GM10248 (cell line): ENCODE measurements at regions not wholly inside any gene's neighbourhood (a gene's known extent, or its start where the extent isn't known, plus 50 kb on each side); places are given as distances from the start of the nearest gene placed in this dataset.

Experiments
- CTCF ChIA-PET: fragments of 300-600 bp; sonication (Branson Sonifier 250); formaldehyde crosslinking; extraction: SDS; loops from one replicate; lab custom pipeline; 2021; ENCODE audit warnings: antibody characterized with exemption; lab: Yijun Ruan, JAX
- POLR2A ChIA-PET: fragments of 350-650 bp; sonication (Branson Sonifier 250); formaldehyde crosslinking; extraction: SDS; loops from one replicate; lab custom pipeline; 2020; ENCODE audit warnings: antibody characterized with exemption; lab: Yijun Ruan, JAX
- DNase-seq: peaks from one replicate; pipeline ENCODE4 v3.0.0; 2012; ENCODE audit errors: extremely low spot score
- TF ChIP-seq, protein P1 (sequence below): IDR thresholded peaks from 2 replicates; pipeline ENCODE4 v1.5.1; 2012; ENCODE audit warnings: mild to moderate bottlenecking, low read depth; ENCODE audit errors: extremely low read depth, missing control alignments, control extremely low read depth

DNA sequence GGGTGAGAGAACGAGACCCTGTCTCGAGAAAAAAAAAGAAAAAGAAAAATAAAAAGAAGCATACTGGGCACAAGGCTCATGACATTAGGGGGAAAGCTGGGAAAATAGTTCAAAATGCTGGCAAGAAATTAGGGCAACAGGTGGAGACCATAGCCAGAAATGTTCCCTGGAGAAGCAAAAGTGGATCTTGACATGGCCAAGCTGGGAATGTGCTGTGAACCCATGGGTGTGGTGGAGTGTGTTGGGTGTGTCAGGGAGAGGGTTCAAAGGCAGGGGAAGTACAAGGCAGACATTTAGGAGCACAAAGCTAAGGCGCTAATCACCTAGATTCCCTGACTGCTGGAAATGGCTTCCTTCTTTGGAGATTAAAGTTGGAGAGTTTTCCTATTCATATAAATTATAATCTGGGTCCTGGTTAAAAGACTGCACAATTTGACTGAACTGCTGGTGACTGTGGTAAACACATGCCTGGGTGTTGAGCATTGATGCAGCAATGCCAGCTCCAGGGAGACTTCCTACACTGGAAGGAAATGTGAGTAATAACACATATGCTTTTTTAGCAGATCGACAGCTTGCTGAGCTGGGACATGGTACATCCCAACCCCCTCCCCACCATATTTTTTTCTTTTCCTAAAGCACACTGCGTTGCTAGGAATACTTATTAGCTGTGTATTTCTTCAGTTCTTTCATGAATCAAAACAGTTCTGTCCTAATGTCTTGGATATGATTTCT lies 70.1 kb upstream of the ARHGAP21 start:
- POLR2A ChIA-PET = no interaction called here
- CTCF ChIA-PET = interaction anchor here (0.7 to 1.2 kb wide), 2 partner anchors 10 to 14 kb away, joined by 3 to 5 read pairs; no protein-coding TSS in a partner anchor
- DNase-seq = no peak
- TF ChIP-seq, protein P1, sequence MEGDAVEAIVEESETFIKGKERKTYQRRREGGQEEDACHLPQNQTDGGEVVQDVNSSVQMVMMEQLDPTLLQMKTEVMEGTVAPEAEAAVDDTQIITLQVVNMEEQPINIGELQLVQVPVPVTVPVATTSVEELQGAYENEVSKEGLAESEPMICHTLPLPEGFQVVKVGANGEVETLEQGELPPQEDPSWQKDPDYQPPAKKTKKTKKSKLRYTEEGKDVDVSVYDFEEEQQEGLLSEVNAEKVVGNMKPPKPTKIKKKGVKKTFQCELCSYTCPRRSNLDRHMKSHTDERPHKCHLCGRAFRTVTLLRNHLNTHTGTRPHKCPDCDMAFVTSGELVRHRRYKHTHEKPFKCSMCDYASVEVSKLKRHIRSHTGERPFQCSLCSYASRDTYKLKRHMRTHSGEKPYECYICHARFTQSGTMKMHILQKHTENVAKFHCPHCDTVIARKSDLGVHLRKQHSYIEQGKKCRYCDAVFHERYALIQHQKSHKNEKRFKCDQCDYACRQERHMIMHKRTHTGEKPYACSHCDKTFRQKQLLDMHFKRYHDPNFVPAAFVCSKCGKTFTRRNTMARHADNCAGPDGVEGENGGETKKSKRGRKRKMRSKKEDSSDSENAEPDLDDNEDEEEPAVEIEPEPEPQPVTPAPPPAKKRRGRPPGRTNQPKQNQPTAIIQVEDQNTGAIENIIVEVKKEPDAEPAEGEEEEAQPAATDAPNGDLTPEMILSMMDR = no peak

DNA sequence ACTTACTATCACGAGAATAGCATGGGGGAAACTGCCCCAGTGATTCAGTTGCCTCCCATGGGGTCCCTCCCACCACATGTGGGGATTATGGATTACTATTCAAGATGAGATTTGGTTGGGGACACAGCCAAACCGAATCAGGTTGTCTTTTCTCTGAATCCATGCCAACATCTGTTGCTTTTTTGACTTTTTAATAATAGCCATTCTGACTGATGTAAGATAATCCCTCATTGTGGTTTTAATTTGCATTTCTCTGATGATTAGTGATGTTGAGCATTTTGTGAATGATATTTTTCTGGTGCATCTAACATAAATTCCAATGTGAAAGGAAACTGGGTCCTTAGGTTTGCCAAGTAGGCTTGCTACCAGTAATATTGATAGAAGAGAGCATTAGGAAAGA lies 69.0 kb upstream of the ARHGAP21 start:
- no peak for DNase-seq
- CTCF ChIA-PET = no interaction called here
- TF ChIP-seq, protein P1 = no peak
- POLR2A ChIA-PET = no interaction called here

DNA sequence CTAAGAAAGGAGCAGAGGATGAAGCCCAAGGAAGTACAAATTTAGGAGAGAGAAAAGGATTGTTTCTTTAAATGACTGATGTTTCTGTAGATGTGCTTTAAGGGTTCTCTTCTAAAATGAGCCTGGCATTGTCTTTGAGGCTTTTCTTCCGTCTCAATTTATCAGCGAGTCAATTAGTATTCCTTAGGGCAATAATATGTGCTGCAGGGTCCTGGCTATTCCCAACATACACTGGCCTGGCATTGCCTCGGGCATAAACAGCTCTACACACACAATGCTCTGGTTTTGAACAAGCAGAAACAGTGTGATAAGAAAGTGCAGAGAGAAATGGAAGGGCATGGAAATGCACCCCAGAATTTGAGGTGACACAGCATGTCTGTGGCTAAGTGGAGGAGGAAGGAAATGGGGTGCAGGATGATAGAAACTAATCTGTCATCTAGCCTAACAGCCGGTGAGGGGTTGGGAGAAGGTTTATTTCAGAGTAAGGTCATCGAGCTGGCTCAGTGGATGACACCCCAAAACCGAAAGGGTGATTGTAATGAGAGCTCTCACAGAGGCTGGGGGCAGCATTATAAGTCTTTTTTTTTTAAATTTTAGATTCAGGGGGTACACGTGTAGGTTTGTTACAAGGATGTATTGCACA lies 67.5 kb upstream of the ARHGAP21 start:
- TF ChIP-seq, protein P1 = no peak

DNA sequence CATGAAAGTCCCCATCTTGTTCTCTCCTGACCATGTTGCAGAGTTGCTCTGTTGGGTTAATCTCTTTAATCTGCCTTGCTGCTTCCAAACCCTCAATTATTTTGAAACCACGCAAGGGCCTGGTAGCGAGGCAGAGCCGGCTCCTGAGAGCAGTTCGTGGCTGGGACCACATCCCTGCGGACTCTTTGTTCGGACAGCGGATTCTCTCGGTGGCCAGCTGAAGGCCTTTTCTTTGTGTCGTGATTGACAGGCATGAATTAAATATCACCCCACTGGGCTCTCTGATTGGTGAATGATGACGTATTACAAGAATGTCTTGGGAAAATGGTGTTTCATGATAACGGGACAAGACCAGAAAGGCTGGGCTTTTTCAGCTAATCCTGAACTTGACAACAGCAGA lies 66.9 kb upstream of the ARHGAP21 start:
- CTCF ChIA-PET = interaction anchor here (0.8 to 0.9 kb wide), 2 partner anchors 11 to 30 kb away, joined by 3 to 4 read pairs; no protein-coding TSS in a partner anchor
- POLR2A ChIA-PET = no interaction called here

More for the DNA sequence above, 67.5 kb upstream of the ARHGAP21 start:
- DNase-seq = no peak
- ChIA-PET POLR2A (no interaction called here), CTCF (no interaction called here)

DNA sequence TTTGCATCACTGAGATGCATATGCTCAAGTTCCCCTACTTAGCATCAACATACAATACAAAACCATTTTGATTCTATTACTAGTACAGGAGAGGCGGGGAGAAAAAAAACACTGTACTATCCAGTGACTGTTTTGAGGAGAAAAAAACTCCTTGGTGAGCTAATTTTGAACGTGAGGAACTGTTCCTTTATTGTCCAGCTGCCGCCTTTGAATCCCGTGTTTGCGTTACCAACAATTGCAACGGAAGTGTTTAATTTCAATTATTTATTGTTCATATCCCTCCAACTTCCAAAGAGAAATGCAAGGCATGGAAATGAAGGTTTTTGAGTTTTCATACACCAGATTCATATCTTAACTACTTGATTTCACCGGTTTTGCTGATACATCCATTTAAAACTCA lies 66.4 kb upstream of the ARHGAP21 start:
- ChIA-PET CTCF (interaction anchor here (0.8 to 0.9 kb wide), 2 partner anchors 10 to 31 kb away, joined by 3 to 4 read pairs; no protein-coding TSS in a partner anchor), POLR2A (no interaction called here)

More for the DNA sequence above, 66.9 kb upstream of the ARHGAP21 start:
- no peak for DNase-seq
- TF ChIP-seq, protein P1 = no peak

DNA sequence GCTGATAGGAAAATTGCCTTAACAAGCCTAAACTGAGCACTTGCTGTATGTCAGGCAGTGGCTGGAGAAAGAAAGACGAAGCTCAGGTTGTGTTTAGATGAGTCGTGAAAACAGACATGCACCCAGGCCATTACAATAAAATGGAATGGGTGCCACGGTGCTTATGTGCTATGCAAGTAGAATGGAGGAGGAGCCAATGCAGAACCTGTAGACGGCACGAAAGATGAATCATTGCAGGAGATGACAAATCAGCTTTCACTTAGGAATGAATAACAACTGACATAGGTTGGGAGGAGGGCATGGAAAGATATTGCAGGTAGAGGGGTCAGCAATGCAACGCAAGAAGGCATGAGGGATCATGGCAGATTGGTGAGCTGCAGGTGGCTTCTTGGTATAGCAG lies 61.2 kb upstream of the ARHGAP21 start:
- ChIA-PET POLR2A (no interaction called here), CTCF (interaction anchor here (1.4 to 1.5 kb wide), 2 partner anchors 13 to 180 kb away, joined by 3 read pairs; no protein-coding TSS in a partner anchor)
- TF ChIP-seq, protein P1 = no peak
- DNase-seq = no peak

More for the DNA sequence above, 66.4 kb upstream of the ARHGAP21 start:
- TF ChIP-seq, protein P1 = no peak
- DNase-seq = no peak
